Gastroesophageal sphincter (tissue), 3 donors: ENCODE measurements at regions not wholly inside any gene's neighbourhood (a gene's known extent, or its start where the extent isn't known, plus 50 kb on each side); places are given as distances from the start of the nearest gene placed in this dataset.

Experiments
- EP300 ChIP-seq: sonication (generic); formaldehyde crosslinking; IDR thresholded peaks from one replicate; pipeline ENCODE4 v1.6.1; 2017; ENCODE audit warnings: antibody characterized with exemption, mild to moderate bottlenecking
- POLR2A ChIP-seq, 2 donors: fragments of 450-650 bp; IDR thresholded peaks; one replicate each; pipeline ENCODE4 v1.6.1; 2017; ENCODE audit warnings: antibody characterized with exemption in 2 of 2, mild to moderate bottlenecking in 2 of 2, moderate library complexity in 1 of 2
- POLR2AphosphoS5 ChIP-seq: sonication (generic); formaldehyde crosslinking; IDR thresholded peaks from one replicate; pipeline ENCODE4 v1.6.1; 2017; ENCODE audit warnings: antibody characterized with exemption
- TF ChIP-seq, protein P1 (sequence below), 4 experiments: fragments of 200-600 bp in 2 of 4; fragments of 450-650 bp in 2 of 4; sonication (generic) in 1 of 4; IDR thresholded peaks; one replicate each; pipeline ENCODE4 v1.5.1; 2017 to 2019; ENCODE audit warnings: antibody characterized with exemption in 4 of 4, mild to moderate bottlenecking in 2 of 4, moderate library complexity in 2 of 4

- TF ChIP-seq, protein P1, sequence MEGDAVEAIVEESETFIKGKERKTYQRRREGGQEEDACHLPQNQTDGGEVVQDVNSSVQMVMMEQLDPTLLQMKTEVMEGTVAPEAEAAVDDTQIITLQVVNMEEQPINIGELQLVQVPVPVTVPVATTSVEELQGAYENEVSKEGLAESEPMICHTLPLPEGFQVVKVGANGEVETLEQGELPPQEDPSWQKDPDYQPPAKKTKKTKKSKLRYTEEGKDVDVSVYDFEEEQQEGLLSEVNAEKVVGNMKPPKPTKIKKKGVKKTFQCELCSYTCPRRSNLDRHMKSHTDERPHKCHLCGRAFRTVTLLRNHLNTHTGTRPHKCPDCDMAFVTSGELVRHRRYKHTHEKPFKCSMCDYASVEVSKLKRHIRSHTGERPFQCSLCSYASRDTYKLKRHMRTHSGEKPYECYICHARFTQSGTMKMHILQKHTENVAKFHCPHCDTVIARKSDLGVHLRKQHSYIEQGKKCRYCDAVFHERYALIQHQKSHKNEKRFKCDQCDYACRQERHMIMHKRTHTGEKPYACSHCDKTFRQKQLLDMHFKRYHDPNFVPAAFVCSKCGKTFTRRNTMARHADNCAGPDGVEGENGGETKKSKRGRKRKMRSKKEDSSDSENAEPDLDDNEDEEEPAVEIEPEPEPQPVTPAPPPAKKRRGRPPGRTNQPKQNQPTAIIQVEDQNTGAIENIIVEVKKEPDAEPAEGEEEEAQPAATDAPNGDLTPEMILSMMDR (IDR thresholded peaks at IDR 0.05), result no peak
- TF ChIP-seq POLR2A (IDR thresholded peaks at IDR 0.05) (no peak), POLR2AphosphoS5 (no peak), EP300 (no peak)
Observed at GRCh38 chr6:14246876-14247275, 129.3 kb downstream of the CD83 start.
